H1 (cell line): ENCODE measurements at regions not wholly inside any gene's neighbourhood (a gene's known extent, or its start where the extent isn't known, plus 50 kb on each side); places are given as distances from the start of the nearest gene placed in this dataset.

Source experiments
- CTCF ChIA-PET: fragments of 300-600 bp; sonication (Branson Sonifier 250); formaldehyde crosslinking; loops from one replicate; lab custom pipeline; 2021; ENCODE audit not compliant: partially characterized antibody; lab: Charles Lee
- POLR2A ChIA-PET: fragments of 300-600 bp; sonication (Branson Sonifier 250); formaldehyde crosslinking; loops from one replicate; lab custom pipeline; 2021; ENCODE audit warnings: inconsistent platforms; ENCODE audit not compliant: partially characterized antibody; lab: Charles Lee
- DNase-seq, 2 experiments: peaks; one replicate each; pipeline versions ENCODE4 v3.0.0 to v3.0.0-alpha.2; 2010 to 2022; ENCODE audit warnings: low spot score in 2 of 2, low read depth in 1 of 2, mixed read lengths in 1 of 2
- FAIRE-seq: peaks from 2 replicates; lab custom pipeline; 2011; peaks lifted over from hg19 to GRCh38; lab: Jason Lieb, UNC
- H2AFZ ChIP-seq: 2 replicates; pipeline ENCODE4 v1.8.1; 2012; ENCODE audit warnings: low read length, inconsistent platforms
- H2AK5ac ChIP-seq: 2 replicates; pipeline ENCODE4 v1.6.1; 2013; ENCODE audit warnings: low read depth, low read length
- H2BK120ac ChIP-seq: replicated peaks from 2 replicates; pipeline ENCODE3; 2013; ENCODE audit warnings: low read depth, low read length, inconsistent platforms
- H2BK12ac ChIP-seq: 2 replicates; pipeline ENCODE4 v1.6.1; 2013; ENCODE audit warnings: low read depth, low read length
- H2BK15ac ChIP-seq: 2 replicates; pipeline ENCODE4 v1.6.1; 2013; ENCODE audit warnings: low read length
- H2BK20ac ChIP-seq: 2 replicates; pipeline ENCODE4 v1.6.1; 2013; ENCODE audit warnings: low read length
- H2BK5ac ChIP-seq: 2 replicates; pipeline ENCODE4 v1.6.1; 2013; ENCODE audit warnings: low read depth, low read length
- H3K14ac ChIP-seq: 2 replicates; pipeline ENCODE4 v1.6.1; 2013; ENCODE audit warnings: inconsistent platforms; ENCODE audit not compliant: insufficient read length
- H3K18ac ChIP-seq: 2 replicates; pipeline ENCODE4 v1.6.1; 2013; ENCODE audit warnings: low read length; ENCODE audit errors: extremely low read depth
- H3K23ac ChIP-seq: 2 replicates; pipeline ENCODE4 v1.6.1; 2013; ENCODE audit warnings: inconsistent platforms; ENCODE audit not compliant: insufficient read length
- H3K23me2 ChIP-seq: 2 replicates; pipeline ENCODE4 v1.6.1; 2013; ENCODE audit warnings: low read depth, low read length
- H3K27ac ChIP-seq: 2 replicates; pipeline ENCODE4 v1.6.1; 2011; ENCODE audit warnings: low read depth, low read length, inconsistent platforms
- H3K27me3 ChIP-seq, 4 experiments: replicated peaks in 1 of 4; 1 replicate in 1 of 4; 2 replicates in 3 of 4; pipeline versions ENCODE4 v1.6.1 to v1.8.1; 2011 to 2013; ENCODE audit warnings: low read length in 3 of 4, mild to moderate bottlenecking in 3 of 4, inconsistent platforms in 2 of 4, mixed read lengths in 2 of 4, moderate library complexity in 1 of 4; ENCODE audit not compliant: control insufficient read depth in 3 of 4, insufficient read depth in 3 of 4; ENCODE audit errors: extremely low read depth in 1 of 4
- H3K36me3 ChIP-seq, 4 experiments: 2 replicates each; pipeline versions ENCODE4 v1.6.1 to v1.8.1; 2011 to 2013; ENCODE audit warnings: mild to moderate bottlenecking in 4 of 4, low read length in 3 of 4, moderate library complexity in 2 of 4, control low read depth in 1 of 4, inconsistent platforms in 1 of 4; ENCODE audit not compliant: insufficient read depth in 4 of 4, control insufficient read depth in 2 of 4
- H3K4ac ChIP-seq: replicated peaks from 2 replicates; pipeline ENCODE3; 2013; ENCODE audit warnings: low read length, low read depth, mixed read lengths, inconsistent platforms; ENCODE audit not compliant: insufficient read length
- H3K4me1 ChIP-seq, 4 experiments: replicated peaks in 1 of 4; 1 replicate in 1 of 4; 2 replicates in 3 of 4; pipeline versions ENCODE4 v1.6.1 to v1.8.1; 2011 to 2013; ENCODE audit warnings: low read length in 3 of 4, inconsistent platforms in 2 of 4, mixed read lengths in 1 of 4; ENCODE audit not compliant: insufficient read depth in 4 of 4, control insufficient read depth in 3 of 4
- H3K4me2 ChIP-seq, 2 experiments: 2 replicates each; pipeline versions ENCODE4 v1.6.1 to v1.8.1; 2011 to 2013; ENCODE audit warnings: low read depth in 2 of 2, low read length in 2 of 2, control low read depth in 1 of 2, inconsistent platforms in 1 of 2, mild to moderate bottlenecking in 1 of 2; ENCODE audit not compliant: insufficient read depth in 1 of 2
- H3K4me3 ChIP-seq, 4 experiments: fragments of 200-600, 300-600 bp in 1 of 4; sonication (generic), shearing (Covaris generic), sonication (Bioruptor Twin) in 1 of 4; 2 replicates each; pipeline versions ENCODE4 v1.5.1 to v1.8.1; 2011 to 2016; ENCODE audit warnings: low read length in 4 of 4, low read depth in 3 of 4, control low read depth in 2 of 4, inconsistent platforms in 2 of 4, mild to moderate bottlenecking in 2 of 4, mixed read lengths in 1 of 4, moderate library complexity in 1 of 4; ENCODE audit not compliant: insufficient read depth in 2 of 4; ENCODE audit errors: extremely low read depth in 1 of 4
- H3K56ac ChIP-seq: replicated peaks from 2 replicates; pipeline ENCODE3; 2013; ENCODE audit warnings: low read depth, mild to moderate bottlenecking, mixed read lengths, low read length, inconsistent platforms; ENCODE audit not compliant: insufficient read length
- H3K79me1 ChIP-seq: 2 replicates; pipeline ENCODE4 v1.6.1; 2013; ENCODE audit warnings: low read depth, low read length, control low read depth
- H3K79me2 ChIP-seq, 2 experiments: 2 replicates each; pipeline versions ENCODE4 v1.6.1 to v1.8.1; 2012 to 2013; ENCODE audit warnings: low read length in 2 of 2, mild to moderate bottlenecking in 2 of 2, inconsistent platforms in 1 of 2; ENCODE audit not compliant: insufficient read depth in 2 of 2, control insufficient read depth in 1 of 2
- H3K9ac ChIP-seq, 4 experiments: replicated peaks in 1 of 4; 1 replicate in 1 of 4; 2 replicates in 3 of 4; pipeline versions ENCODE4 v1.6.1 to v1.8.1; 2011 to 2013; ENCODE audit warnings: low read depth in 3 of 4, low read length in 3 of 4, control low read depth in 2 of 4, mild to moderate bottlenecking in 2 of 4, moderate library complexity in 2 of 4, inconsistent platforms in 1 of 4; ENCODE audit errors: extremely low read depth in 1 of 4
- H3K9me3 ChIP-seq, 2 experiments: 2 replicates each; pipeline versions ENCODE4 v1.6.1 to v1.8.1; 2012 to 2013; ENCODE audit warnings: mild to moderate bottlenecking in 2 of 2, moderate library complexity in 2 of 2, control low read depth in 1 of 2, inconsistent platforms in 1 of 2, low read depth in 1 of 2, low read length in 1 of 2, mixed read lengths in 1 of 2; ENCODE audit not compliant: insufficient read depth in 2 of 2
- H4K20me1 ChIP-seq, 2 experiments: replicated peaks in 1 of 2; 2 replicates each; pipeline versions ENCODE3 to v1.8.1; 2011 to 2013; ENCODE audit warnings: inconsistent platforms in 2 of 2, low read length in 2 of 2, mild to moderate bottlenecking in 1 of 2; ENCODE audit not compliant: insufficient read depth in 2 of 2, control insufficient read depth in 1 of 2
- H4K5ac ChIP-seq: 2 replicates; pipeline ENCODE4 v1.6.1; 2013; ENCODE audit warnings: low read length, low read depth, mixed read lengths, inconsistent platforms; ENCODE audit not compliant: insufficient read length
- H4K8ac ChIP-seq: 2 replicates; pipeline ENCODE4 v1.8.0; 2013; ENCODE audit warnings: mild to moderate bottlenecking, moderate library complexity, low read length, inconsistent platforms; ENCODE audit not compliant: insufficient read depth; ENCODE audit errors: extremely low read depth
- H4K91ac ChIP-seq: replicated peaks from 2 replicates; pipeline ENCODE3; 2013; ENCODE audit warnings: low read length, mixed read lengths, inconsistent platforms; ENCODE audit not compliant: insufficient read length
- BRCA1 ChIP-seq: IDR thresholded peaks from 2 replicates; pipeline ENCODE4 v1.6.1; 2012; ENCODE audit warnings: low read depth, low read length, improper control_type of control experiment
- CREB1 ChIP-seq: IDR thresholded peaks from 2 replicates; pipeline ENCODE4 v1.6.1; 2012; ENCODE audit warnings: inconsistent platforms
- E2F6 ChIP-seq: IDR thresholded peaks from 2 replicates; pipeline ENCODE4 v1.6.1; 2012; ENCODE audit warnings: inconsistent platforms
- EZH2 ChIP-seq: fragments of 200-600 bp; sonication (generic); IDR thresholded peaks from 2 replicates; pipeline ENCODE4 v1.7.1; 2012; ENCODE audit warnings: low read depth, mild to moderate bottlenecking, moderate library complexity, low read length, inconsistent platforms; ENCODE audit not compliant: severe bottlenecking
- RXRA ChIP-seq: IDR thresholded peaks from 2 replicates; pipeline ENCODE4 v1.6.1; 2011; ENCODE audit warnings: low read depth, mild to moderate bottlenecking, low read length, moderate library complexity; ENCODE audit not compliant: insufficient read depth
- SP2 ChIP-seq: IDR thresholded peaks from 2 replicates; pipeline ENCODE4 v1.6.1; 2012; ENCODE audit warnings: mild to moderate bottlenecking, low read length, inconsistent platforms
- TAF1 ChIP-seq: IDR thresholded peaks from 2 replicates; pipeline ENCODE4 v1.6.1; 2011; ENCODE audit warnings: mild to moderate bottlenecking, low read depth, low read length
- TBP ChIP-seq: IDR thresholded peaks from 2 replicates; pipeline ENCODE4 v1.6.1; 2011; ENCODE audit warnings: low read depth, low read length, improper control_type of control experiment
- WGBS, 2 experiments: shearing (Covaris generic) in 1 of 2; methylation state at CpG; one replicate each; pipeline versions ENCODE4 v1.1.6 to v1.1.7; 2013 to 2015; ENCODE audit warnings: low lambda C conversion rate in 2 of 2, mixed read lengths in 2 of 2, inconsistent platforms in 1 of 2, low coverage in 1 of 2, missing lambda C conversion rate in 1 of 2; ENCODE audit not compliant: insufficient replicate concordance in 2 of 2, insufficient coverage in 1 of 2, insufficient read length in 1 of 2; ENCODE audit errors: extremely low coverage in 1 of 2, missing lambda C conversion rate in 1 of 2; 5-methylcytosine and 5-hydroxymethylcytosine counted together

GRCh38 chrX:121109986-121110385 lies 62.6 kb downstream of the GLUD2 start:
- no peak for DNase-seq
- Histone ChIP-seq H4K91ac (no peak overlapping the region), H3K23me2 (no peaks in the 10 kb centered on the region), H3K9ac (no peak overlapping the region), H3K23ac (no peak overlapping the region), H3K79me2 (no peaks in the 10 kb centered on the region), H2BK12ac (no peak overlapping the region), H4K8ac (no peak overlapping the region), H2AK5ac (no peak overlapping the region), H3K27me3 (no peaks in the 10 kb centered on the region), H3K27ac (no peak overlapping the region), H3K36me3 (no peaks in the 10 kb centered on the region), H3K4me3 (no peak overlapping the region), H2BK120ac (no peak overlapping the region), H3K18ac (no peak overlapping the region), H2BK15ac (no peak overlapping the region), H4K5ac (no peak overlapping the region), H3K4me1 (no peaks in the 10 kb centered on the region), H3K79me1 (no peaks in the 10 kb centered on the region), H3K56ac (no peak overlapping the region), H3K4ac (no peak overlapping the region), H3K9me3 (peaks cover 6 to 12% of the 10 kb centered on the region in 2 experiments; a peak in 2 of 4 replicates), H2BK5ac (no peak overlapping the region), H3K4me2 (no peak overlapping the region), H4K20me1 (no peaks in the 10 kb centered on the region), H3K14ac (no peak overlapping the region), H2AFZ (no peak overlapping the region), H2BK20ac (no peak overlapping the region)
- POLR2A ChIA-PET: no interaction called here
- CTCF ChIA-PET: no interaction called here
- no peak for FAIRE-seq
- TF ChIP-seq TBP: no peak
- TF ChIP-seq BRCA1: no peak
- TF ChIP-seq CREB1: no peak
- no peak for TF ChIP-seq RXRA
- TF ChIP-seq E2F6: no peak
- TF ChIP-seq EZH2: no peak
- TF ChIP-seq TAF1: no peak
- TF ChIP-seq SP2: no peak
- WGBS, 2 experiments: 25% methylated on average over 1 of the region's 2 CpGs; no CpG with 5 or more reads in 1 of the 2 experiments
